H54 (cell line): ENCODE measurements at regions not wholly inside any gene's neighbourhood (a gene's known extent, or its start where the extent isn't known, plus 50 kb on each side); places are given as distances from the start of the nearest gene placed in this dataset.
"Not testable (repeated sequence)": the region's sequence is repeated elsewhere in the genome, so short reads cannot be mapped to it uniquely, and the experiment has no call there.

ENCODE experiments used
- DNase-seq: peaks from one replicate; pipeline ENCODE4 v3.0.0; 2011; ENCODE audit warnings: low spot score, mixed read lengths; ENCODE audit not compliant: insufficient read length
- FAIRE-seq: peaks from 3 replicates; lab custom pipeline; 2011; peaks lifted over from hg19 to GRCh38; lab: Jason Lieb, UNC
- POLR2A ChIP-seq: IDR thresholded peaks from 2 replicates; pipeline ENCODE4 v1.6.1; 2011; ENCODE audit warnings: low read depth, mild to moderate bottlenecking, low read length

DNA sequence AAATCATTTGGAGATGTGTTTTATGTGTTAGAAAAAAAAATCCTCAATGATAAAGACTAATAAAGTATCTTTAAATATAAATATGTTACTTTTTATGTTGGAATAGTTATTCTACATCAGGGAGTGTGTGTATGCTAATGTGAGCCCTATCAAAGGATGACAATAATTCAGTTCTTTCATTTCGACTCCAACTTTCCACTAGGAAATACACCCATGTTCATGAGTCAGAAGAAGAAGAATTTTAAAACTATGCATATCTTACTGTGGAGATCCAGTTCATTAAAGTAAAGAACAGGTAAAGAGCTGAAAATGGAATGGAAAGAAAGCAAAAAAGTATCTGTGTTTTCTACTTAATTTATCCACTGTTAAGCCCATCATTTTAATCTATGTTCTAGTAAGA, 399.8 kb downstream of the KCNJ2 start:
- FAIRE-seq (no peak), DNase-seq (no peak)
- no peak for TF ChIP-seq POLR2A

- FAIRE-seq: no peak
Observed at GRCh38 chr17:70577456-70577855, 408.1 kb downstream of the KCNJ2 start.

DNA sequence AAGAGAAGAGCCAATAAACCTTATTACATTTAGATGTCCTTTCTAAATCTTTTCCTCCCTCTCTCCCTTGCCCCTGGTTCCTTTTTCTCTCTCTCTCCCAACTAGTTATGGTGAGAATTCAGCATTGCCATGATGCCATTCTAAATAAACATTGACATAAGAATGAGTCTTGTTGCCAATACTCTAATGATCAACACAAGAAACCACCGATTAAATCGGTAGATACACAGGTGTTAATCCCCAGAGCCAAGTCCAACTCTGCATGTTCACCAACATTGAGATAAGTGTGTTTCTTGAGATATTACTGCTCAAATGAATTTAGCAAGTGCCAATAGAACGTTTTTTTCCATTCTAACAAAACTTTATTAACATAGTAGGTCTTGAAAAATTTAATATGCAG, 412.1 kb downstream of the KCNJ2 start:
- no peak for TF ChIP-seq POLR2A
- FAIRE-seq: no peak
- no peak for DNase-seq

More at GRCh38 chr17:70577456-70577855, 408.1 kb downstream of the KCNJ2 start:
- DNase-seq: no peak
- no peak for TF ChIP-seq POLR2A

- FAIRE-seq (no peak), DNase-seq (no peak)
Observed at GRCh38 chr17:70582777-70583176, 413.4 kb downstream of the KCNJ2 start.

GRCh38 chr17:70584255-70584654, 414.9 kb downstream of the KCNJ2 start:
- TF ChIP-seq POLR2A: no peak
- DNase-seq (no peak), FAIRE-seq (no peak)

More at GRCh38 chr17:70582777-70583176, 413.4 kb downstream of the KCNJ2 start:
- no peak for TF ChIP-seq POLR2A

DNA sequence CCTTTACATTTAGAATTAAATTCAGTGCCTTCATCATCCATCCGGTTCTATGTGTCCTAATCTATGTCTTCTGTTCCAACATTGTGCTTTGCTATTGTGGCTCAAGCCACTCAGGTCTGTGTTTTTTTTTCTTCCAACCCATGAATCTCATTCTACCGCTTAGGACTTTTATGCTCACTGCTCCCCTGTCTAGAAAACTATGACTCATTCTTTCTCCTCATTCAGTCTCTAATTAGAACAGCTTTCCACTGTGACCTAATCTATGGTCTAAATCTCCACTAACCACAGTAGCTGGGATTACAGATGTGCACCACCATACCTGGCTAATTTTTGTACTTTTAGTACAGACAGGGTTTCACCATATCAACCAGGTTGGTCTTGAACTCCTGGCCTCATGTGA, 418.7 kb downstream of the KCNJ2 start:
- no peak for TF ChIP-seq POLR2A
- no peak for FAIRE-seq
- no peak for DNase-seq

- DNase-seq: no peak
- TF ChIP-seq POLR2A: no peak
- FAIRE-seq: no peak
Observed at GRCh38 chr17:70597774-70598173, 428.4 kb downstream of the KCNJ2 start.

- FAIRE-seq (no peak), DNase-seq (no peak)
- TF ChIP-seq POLR2A: no peak
Observed at GRCh38 chr17:70599198-70599597, 429.9 kb downstream of the KCNJ2 start.

- FAIRE-seq, DNase-seq: not testable (repeated sequence)
Observed at GRCh38 chr17:70599945-70600344, 430.6 kb downstream of the KCNJ2 start.

DNA sequence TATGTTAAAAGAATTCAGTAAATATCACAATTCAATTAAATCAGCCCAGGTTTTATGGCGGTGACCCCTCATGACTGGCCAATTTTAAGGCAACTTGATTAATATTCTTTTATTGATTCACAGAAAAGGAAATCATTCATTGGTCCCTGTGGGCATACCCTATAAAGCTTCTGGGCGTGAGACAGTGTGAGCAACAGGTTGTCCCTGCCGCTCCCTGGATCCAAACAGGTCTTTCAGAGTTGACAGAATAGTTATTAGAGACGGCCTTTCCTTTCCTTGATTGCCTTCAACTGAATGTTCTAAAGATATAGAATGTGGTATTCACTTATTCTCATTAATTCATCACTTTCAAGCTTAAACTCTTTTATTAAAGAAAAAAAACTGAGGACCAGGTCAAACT, 433.9 kb downstream of the KCNJ2 start:
- DNase-seq (no peak), FAIRE-seq (no peak)
- no peak for TF ChIP-seq POLR2A

DNA sequence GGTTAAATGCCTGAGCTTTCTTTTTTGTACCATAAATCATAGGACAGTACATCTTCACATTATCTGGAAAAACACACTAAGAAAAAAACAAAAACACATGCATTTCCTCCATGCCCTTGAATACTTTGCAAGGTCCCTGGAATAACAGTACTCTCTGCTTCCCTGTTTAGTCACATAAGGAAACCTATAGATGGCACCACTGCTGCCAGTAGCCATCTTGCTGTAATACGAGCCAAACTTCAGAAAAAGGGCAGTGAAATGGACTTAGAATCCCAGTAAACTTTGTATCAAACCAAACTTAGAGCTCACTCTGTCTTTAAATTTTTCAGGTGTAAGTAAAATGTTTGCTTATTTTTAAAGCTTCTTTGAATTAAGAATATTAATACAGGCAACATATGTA, 435.5 kb downstream of the KCNJ2 start:
- no peak for TF ChIP-seq POLR2A
- DNase-seq (no peak), FAIRE-seq (peak; percentile 36)

DNA sequence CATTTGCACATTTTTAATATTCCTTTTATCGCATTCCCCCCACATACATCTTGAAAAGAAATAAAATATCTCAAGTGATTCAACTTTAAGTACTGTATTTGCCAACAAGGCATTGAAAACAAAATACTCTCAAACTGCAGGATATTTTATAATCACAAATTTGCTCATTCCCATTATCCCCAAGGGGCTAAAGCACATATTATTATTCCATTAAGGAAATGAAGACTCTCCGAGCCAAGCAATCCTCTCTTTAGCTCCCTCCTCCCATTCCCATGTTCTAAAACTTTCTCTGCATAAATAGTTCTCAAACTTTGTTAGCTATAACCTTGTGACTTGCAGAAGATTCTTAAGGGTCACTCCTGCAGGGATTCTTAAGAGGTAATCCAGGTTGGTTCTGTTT, 436.8 kb downstream of the KCNJ2 start:
- FAIRE-seq: no peak
- no peak for TF ChIP-seq POLR2A
- no peak for DNase-seq

GRCh38 chr17:70608193-70608592, 438.9 kb downstream of the KCNJ2 start:
- FAIRE-seq (no peak), DNase-seq (no peak)
- TF ChIP-seq POLR2A: no peak

- DNase-seq: no peak
- TF ChIP-seq POLR2A: no peak
- no peak for FAIRE-seq
Observed at GRCh38 chr17:70608957-70609356, 439.6 kb downstream of the KCNJ2 start.

DNA sequence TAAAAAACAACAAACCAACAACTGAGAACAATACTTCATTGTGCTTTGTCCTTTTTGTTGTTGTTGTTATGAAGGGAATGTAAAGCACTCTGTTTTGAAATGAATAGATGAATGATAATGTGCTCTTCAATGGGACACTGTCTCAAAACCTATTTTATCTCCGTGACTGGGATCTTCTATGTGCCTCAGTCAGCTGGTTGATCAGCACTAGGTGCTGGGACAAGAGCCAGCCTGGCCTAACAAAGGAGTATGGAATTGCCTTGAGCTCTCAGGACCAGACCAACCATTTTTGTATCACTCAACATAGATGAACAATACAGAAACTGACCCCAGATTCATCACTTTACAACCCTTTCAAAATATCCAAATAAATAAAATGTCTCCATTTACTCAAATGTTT, 440.2 kb downstream of the KCNJ2 start:
- FAIRE-seq (no peak), DNase-seq (no peak)
- TF ChIP-seq POLR2A: no peak

DNA sequence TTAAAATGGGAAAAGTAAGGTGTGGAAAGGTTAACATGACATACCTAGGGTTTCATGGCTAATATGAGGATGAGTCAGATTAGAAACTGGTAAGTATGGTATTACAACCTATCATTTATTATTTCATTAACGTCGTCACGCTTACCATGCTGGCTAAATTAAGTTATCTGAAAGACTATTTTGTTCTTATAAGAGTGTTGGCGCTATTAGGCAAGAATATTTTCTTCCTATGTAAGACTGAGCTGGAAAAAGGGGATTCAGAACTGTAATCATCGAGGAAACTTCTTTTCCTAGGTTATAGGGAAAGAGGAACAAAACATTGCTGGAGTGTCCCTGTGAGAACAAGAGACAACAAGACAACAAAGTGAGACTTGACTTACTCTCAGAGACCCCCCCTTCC, 440.8 kb downstream of the KCNJ2 start:
- TF ChIP-seq POLR2A: no peak
- no peak for DNase-seq
- FAIRE-seq: no peak

DNA sequence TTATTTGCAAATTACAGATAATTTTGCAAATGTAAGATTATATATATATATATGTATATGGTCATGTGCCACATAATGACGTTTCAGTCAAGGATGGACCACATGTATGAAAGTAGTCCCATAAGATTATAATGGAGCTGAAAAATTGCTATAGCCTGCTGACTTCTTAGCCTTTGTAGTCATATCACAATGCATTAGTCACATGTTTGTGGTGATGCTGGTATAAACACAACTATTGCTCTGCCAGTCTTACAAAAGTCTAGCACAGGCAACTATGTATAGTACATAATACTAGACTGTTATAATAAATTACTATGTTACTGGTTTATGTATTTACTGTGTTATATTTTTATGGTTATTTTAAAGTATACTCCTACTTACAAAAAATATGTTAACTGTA, 444.3 kb downstream of the KCNJ2 start:
- no peak for FAIRE-seq

More for the DNA sequence above, 444.3 kb downstream of the KCNJ2 start:
- TF ChIP-seq POLR2A: no peak
- DNase-seq: no peak
